GM12878 (cell line): ENCODE measurements at regions not wholly inside any gene's neighbourhood (a gene's known extent, or its start where the extent isn't known, plus 50 kb on each side); places are given as distances from the start of the nearest gene placed in this dataset.
A peak's percentile ranks its signal among the peaks of the same experiment; 100 is the strongest.

Experiments used
- BACH1 ChIP-seq: fragments of 450-650 bp; IDR thresholded peaks from 2 replicates; pipeline ENCODE4 v1.6.1; 2017; ENCODE audit warnings: mild to moderate bottlenecking, borderline replicate concordance
- BCL11A ChIP-seq: IDR thresholded peaks from 2 replicates; pipeline ENCODE4 v1.6.1; 2011; ENCODE audit warnings: low read depth, low read length
- BMI1 ChIP-seq: fragments of 450-650 bp; IDR thresholded peaks from 2 replicates; pipeline ENCODE4 v1.6.1; 2016; ENCODE audit warnings: mild to moderate bottlenecking, moderate library complexity, borderline replicate concordance
- BRCA1 ChIP-seq: IDR thresholded peaks from 2 replicates; pipeline ENCODE4 v1.6.1; 2011; ENCODE audit warnings: low read depth, low read length, improper control_type of control experiment
- CBFB ChIP-seq: IDR thresholded peaks from 2 replicates; pipeline ENCODE4 v1.6.1; 2016; ENCODE audit warnings: antibody characterized with exemption, low read depth
- CEBPZ ChIP-seq: fragments of 150-350 bp; IDR thresholded peaks from 2 replicates; pipeline ENCODE4 v1.6.1; 2016; ENCODE audit warnings: low read depth, low read length
- CREB1 ChIP-seq: IDR thresholded peaks from 2 replicates; pipeline ENCODE4 v1.6.1; 2012; ENCODE audit warnings: low read depth, mild to moderate bottlenecking, inconsistent platforms
- GATAD2B ChIP-seq: fragments of 450-650 bp; conservative IDR thresholded peaks from 2 replicates; pipeline ENCODE4 v1.6.1; 2017; ENCODE audit warnings: low read depth, mild to moderate bottlenecking, moderate library complexity
- IKZF2 ChIP-seq, 2 experiments: fragments of 450-650 bp; IDR thresholded peaks; 2 replicates each; pipeline ENCODE4 v1.6.1; 2017; ENCODE audit warnings: mild to moderate bottlenecking in 2 of 2, moderate library complexity in 2 of 2
- IRF5 ChIP-seq: fragments of 450-650 bp; IDR thresholded peaks from 2 replicates; pipeline ENCODE4 v1.6.1; 2017; ENCODE audit warnings: borderline replicate concordance
- JUNB ChIP-seq: IDR thresholded peaks from 2 replicates; pipeline ENCODE4 v1.6.1; 2016; ENCODE audit warnings: antibody characterized with exemption, mild to moderate bottlenecking
- MLLT1 ChIP-seq: fragments of 450-650 bp; IDR thresholded peaks from 2 replicates; pipeline ENCODE4 v1.6.1; 2016; ENCODE audit warnings: mild to moderate bottlenecking
- MTA2 ChIP-seq: fragments of 450-650 bp; IDR thresholded peaks from 2 replicates; pipeline ENCODE4 v1.6.1; 2016; ENCODE audit warnings: low read depth, mild to moderate bottlenecking, moderate library complexity
- MYB ChIP-seq: fragments of 150-350 bp; IDR thresholded peaks from 2 replicates; pipeline ENCODE4 v1.6.1; 2014; ENCODE audit warnings: mild to moderate bottlenecking, low read depth, low read length, borderline replicate concordance
- NR2F1 ChIP-seq: fragments of 450-650 bp; conservative IDR thresholded peaks from 2 replicates; pipeline ENCODE4 v1.6.1; 2017; ENCODE audit warnings: mild to moderate bottlenecking
- PKNOX1 ChIP-seq: fragments of 450-650 bp; IDR thresholded peaks from 2 replicates; pipeline ENCODE4 v1.6.1; 2016; ENCODE audit warnings: mild to moderate bottlenecking
- POLR2AphosphoS2 ChIP-seq: IDR thresholded peaks from 2 replicates; pipeline ENCODE4 v1.6.1; 2011; ENCODE audit warnings: low read depth, mild to moderate bottlenecking, low read length, improper control_type of control experiment, moderate library complexity
- POLR2AphosphoS5 ChIP-seq: IDR thresholded peaks from 2 replicates; pipeline ENCODE4 v1.6.1; 2011; ENCODE audit warnings: mild to moderate bottlenecking, low read length, inconsistent platforms
- SKIL ChIP-seq: fragments of 450-650 bp; IDR thresholded peaks from 2 replicates; pipeline ENCODE4 v1.6.1; 2017; ENCODE audit warnings: mild to moderate bottlenecking, low read depth, inconsistent platforms; ENCODE audit not compliant: poor library complexity, severe bottlenecking
- SUZ12 ChIP-seq: fragments of 200-600 bp; sonication (generic); IDR thresholded peaks from one replicate; pipeline ENCODE4 v1.6.1; 2018; ENCODE audit warnings: antibody characterized with exemption, mild to moderate bottlenecking; ENCODE audit not compliant: unreplicated experiment
- ZBED1 ChIP-seq: IDR thresholded peaks from 2 replicates; pipeline ENCODE4 v1.6.1; 2016; ENCODE audit warnings: borderline replicate concordance
- ZNF207 ChIP-seq: fragments of 450-650 bp; IDR thresholded peaks from 2 replicates; pipeline ENCODE4 v1.6.1; 2014; ENCODE audit warnings: antibody characterized with exemption, mild to moderate bottlenecking, borderline replicate concordance
- ZNF217 ChIP-seq: fragments of 450-650 bp; IDR thresholded peaks from 2 replicates; pipeline ENCODE4 v1.6.1; 2017; ENCODE audit warnings: antibody characterized with exemption, mild to moderate bottlenecking
- ZZZ3 ChIP-seq: IDR thresholded peaks from 2 replicates; pipeline ENCODE4 v1.6.1; 2011; ENCODE audit warnings: low read depth; ENCODE audit not compliant: control insufficient read depth, insufficient read length

- TF ChIP-seq SKIL (peak; percentile 89), BRCA1 (no peak), MTA2 (peak; percentile 97), BACH1 (peak; percentile 94), ZNF217 (peak; percentile 30; the same call in 1 of the 2 replicates), PKNOX1 (peak; percentile 79), ZZZ3 (no peak), SUZ12 (no peak), MYB (no peak), BCL11A (peak; percentile 93), ZNF207 (no peak; the same call in 1 of the 2 replicates), MLLT1 (peak; percentile 95), POLR2AphosphoS2 (no peak), CREB1 (peak; percentile 98), CBFB (peak; percentile 97), ZBED1 (peak; percentile 98; the same call in 1 of the 2 replicates), BMI1 (peak; percentile 71), GATAD2B (peak; percentile 36; the same call in 1 of the 2 replicates), JUNB (peak; percentile 96), NR2F1 (peak; percentile 77), CEBPZ (no peak), IKZF2 (IDR thresholded peaks at IDR 0.05) (peak; percentile 87 to 91), POLR2AphosphoS5 (no peak), IRF5 (no peak)
Observed at GRCh38 chr7:106346678-106347217, 62.0 kb upstream of the NAMPT start (continued).
